NCI-H2171 treated with DMSO at 0.1 percent for 48 hours (cell line): ENCODE measurements at regions not wholly inside any gene's neighbourhood (a gene's known extent, or its start where the extent isn't known, plus 50 kb on each side); places are given as distances from the start of the nearest gene placed in this dataset.
"Not testable (repeated sequence)": the region's sequence is repeated elsewhere in the genome, so short reads cannot be mapped to it uniquely, and the experiment has no call there.

Experiments used
- DNase-seq: peaks from one replicate; lab custom pipeline; 2025; lab: John Stamatoyannopoulos, UW

- DNase-seq = no peak
These were observed 50.6 kb upstream of the COG2 start for GRCh38 chr1:230591678-230592077.

GRCh38 chr1:230589951-230590350, 52.3 kb upstream of the COG2 start:
- DNase-seq = peak; percentile 16

- DNase-seq = no peak
These were observed 53.9 kb upstream of the COG2 start for GRCh38 chr1:230588323-230588746.

DNA sequence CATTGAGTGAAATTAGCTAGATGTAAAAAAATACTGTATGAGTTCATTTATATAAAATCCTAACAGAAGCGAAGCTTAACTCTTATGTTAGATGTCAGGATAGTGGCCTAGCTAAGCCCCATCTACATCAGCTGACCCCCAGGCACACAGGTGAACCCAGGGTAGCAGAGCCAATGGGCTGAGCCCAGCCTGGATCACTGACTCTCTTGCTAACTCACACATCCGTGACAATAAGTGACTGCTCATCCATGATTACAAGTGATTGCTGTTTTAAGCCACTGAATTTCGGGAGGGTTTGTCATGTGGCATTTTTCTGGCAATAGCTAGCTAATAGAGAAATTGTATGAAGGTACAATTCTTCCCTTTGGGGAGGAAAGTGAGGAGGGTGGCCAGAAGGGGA, 55.2 kb upstream of the COG2 start:
- no peak for DNase-seq

GRCh38 chr1:230584660-230585059, 57.6 kb upstream of the COG2 start:
- DNase-seq = no peak

DNA sequence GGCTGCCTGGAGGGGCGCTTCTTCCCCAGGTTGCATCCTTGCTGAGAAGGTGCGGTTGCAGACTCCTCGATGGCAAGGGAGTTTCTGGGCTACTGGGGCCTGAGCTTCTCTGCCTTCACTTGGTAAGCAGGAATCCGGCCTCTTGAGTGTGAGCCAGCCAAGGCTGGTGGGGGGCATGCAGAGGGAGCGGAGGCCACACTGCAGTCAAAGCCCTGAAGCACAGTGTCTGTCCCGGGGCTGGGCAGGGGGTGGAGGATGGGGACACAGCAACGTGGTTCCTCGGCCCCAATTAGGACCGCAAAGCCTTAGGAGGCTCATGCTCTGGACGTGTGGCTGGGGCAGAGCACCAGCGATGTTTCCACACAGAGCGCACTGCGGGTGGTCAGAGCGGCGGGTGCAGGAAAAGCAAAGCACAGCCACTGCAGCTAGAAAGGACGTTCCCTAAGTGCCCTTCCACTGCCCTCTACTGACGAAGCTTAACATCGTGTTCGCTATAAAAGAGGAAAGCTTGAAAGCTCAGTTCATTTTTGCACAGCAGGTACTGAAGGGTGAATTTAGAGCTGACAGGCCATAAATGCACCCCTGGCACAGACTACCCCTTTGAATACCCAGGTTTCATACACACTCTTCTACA, 60.7 kb upstream of the COG2 start:
- peak; percentile 4 for DNase-seq

GRCh38 chr1:230578616-230579015, 63.7 kb upstream of the COG2 start:
- DNase-seq = no peak

- no peak for DNase-seq
These were observed 64.7 kb upstream of the COG2 start for GRCh38 chr1:230577537-230577936.

DNA sequence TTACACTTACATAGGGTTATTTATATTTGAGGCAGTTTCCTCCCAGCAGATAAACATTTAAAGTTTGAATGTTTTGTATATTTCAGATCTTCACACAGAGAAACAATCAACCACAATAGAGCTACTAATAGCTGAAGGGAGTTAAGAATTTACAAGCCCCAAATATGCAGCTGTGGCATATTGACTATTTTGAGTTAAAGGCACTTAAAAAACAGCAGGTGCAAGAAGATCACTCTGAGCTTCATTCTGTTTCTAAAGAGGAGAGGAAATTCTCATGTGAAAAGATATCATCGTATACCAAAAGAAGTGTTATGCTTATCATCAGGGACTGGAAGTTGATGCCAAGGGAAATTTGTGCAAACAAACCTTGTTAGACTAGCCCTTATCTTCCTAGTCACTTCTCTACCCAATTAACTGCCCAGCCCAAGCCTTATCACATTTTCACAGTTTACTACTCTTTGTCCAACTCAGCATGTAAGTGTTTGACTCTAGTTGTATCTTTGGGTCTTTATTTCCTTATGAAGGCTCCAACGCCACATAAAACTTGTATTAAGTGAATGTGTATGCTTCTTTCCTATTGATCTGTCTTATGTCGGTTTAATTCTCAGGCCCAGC, 66.3 kb upstream of the COG2 start:
- no peak for DNase-seq

DNA sequence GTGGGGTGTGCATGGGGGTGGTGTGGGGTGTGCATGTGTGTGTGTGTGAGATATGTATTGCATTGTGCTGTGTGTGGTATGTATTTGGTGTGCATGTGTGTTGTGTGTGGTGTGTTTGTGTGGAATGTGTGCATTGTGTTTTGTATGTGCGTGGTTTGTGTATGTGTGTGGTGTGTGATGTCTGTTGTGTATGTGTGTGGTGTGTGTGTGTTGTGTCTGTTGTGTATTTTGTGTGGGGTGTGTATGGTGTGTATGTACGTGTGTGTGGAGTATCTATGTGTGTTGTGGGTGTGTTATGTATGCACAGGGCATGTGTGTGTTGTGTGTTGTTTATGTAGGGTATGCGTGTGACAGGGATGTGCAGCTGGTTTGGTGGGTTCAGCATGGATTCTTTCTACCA, 67.8 kb upstream of the COG2 start:
- no peak for DNase-seq

DNA sequence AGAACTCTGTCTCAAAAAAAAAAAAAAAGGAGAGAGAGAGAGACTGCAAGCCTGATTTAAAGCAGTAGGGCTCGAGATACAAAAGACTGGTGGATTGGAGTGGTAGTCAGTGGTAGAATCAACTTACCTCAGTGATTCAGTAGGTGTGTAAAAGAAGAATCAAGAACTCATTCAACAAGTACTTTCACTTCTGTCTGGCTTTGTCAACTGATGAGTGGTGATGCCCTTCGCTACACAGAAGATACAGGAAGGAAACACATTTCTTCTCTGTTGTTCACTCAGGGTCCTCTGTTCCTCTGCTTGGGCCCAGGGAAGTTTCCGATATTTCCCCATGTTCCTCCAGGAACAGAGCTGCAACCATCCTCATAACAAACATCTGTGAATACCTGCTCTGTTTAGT, 68.6 kb upstream of the COG2 start:
- no peak for DNase-seq

DNA sequence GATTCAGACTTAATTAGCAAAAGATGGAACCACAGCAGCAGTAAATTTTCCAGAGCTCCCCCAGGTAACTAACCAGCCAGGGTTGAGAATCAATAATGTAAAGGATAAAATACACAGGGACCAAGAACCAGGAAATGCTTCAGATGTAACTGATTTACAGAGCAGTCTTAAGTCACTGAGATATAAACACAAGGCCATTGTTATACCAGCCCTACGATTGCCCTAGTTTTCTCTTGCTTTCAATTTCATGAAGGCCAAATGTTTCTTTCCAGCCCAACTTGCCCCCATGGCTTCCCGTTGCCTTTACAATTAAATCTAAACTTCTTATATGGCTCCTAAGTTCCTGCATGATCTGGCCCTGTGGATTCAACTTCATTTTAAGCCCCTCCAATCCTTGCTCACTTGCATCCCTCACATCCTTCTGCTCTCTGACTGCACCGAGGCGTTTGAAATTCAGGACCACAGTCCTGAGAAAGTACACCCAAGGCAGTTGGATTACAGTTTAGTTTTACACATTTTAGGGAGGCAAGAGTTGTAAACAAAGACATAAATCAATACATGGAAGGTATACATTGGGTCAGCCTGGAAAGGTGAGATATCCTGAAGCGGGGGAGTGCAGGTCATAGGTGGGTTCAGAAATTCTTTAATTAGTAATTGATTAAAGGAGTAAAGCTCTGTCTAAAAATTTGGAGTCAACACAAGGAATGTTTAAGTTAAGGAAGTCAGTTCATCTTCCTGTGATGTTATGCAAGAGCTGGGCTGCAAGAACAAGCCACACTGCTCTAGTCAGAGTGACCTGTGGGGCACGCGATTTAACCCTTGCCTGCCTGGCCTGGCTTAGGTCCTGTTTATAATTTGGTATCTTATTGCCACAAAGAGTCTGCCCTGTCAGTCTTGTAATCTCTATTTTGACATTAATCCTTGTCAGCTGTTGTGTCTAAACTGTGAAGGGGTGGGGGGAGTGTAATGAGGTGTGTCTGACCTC, 69.9 kb upstream of the COG2 start:
- DNase-seq = no peak

- peak; percentile 45 for DNase-seq
These were observed 71.4 kb upstream of the COG2 start for GRCh38 chr1:230570724-230571360.

- no peak for DNase-seq
These were observed 73.1 kb upstream of the COG2 start for GRCh38 chr1:230569201-230569600.

DNA sequence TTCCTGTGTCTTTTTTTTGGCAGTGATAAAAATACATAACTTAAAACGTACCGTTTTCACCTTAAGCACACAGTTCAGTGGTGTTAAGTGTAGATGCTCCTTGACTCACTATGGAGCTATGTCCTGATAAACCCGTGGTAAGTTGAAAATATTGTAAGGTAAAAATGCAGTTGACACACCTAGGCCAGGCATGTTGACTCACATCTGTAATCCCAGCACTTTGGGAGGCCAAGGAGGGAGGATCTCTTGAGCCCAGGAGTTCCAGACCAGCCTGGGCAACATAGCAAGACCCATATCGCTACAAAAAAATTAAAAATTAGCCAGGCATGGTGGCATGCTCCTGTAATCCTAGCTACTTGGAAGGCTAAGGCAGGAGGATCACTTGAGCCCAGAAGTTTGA, 73.6 kb upstream of the COG2 start:
- DNase-seq = no peak

DNA sequence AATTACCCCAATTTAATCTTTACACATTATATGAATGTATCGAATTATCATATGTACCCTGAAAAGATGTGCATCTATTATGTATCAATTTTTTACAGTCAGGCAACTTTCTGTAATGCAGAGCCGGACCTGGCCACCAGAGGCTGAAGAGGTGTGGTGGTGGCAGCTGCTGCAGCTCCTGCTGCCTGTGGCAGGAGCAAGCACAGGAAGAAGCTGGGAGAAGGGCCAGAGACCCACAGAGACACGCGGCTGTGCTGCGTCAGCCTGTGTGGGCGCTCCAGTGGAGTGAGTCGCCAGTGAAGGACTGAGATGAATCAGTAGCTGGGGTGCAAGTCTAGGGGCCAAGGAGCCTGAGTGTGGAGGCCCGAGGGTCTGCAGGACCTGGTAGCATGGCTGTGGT, 74.3 kb upstream of the COG2 start:
- DNase-seq = no peak

- no peak for DNase-seq
These were observed 75.1 kb upstream of the COG2 start for GRCh38 chr1:230567221-230567575.

- not testable (repeated sequence) for DNase-seq
These were observed 75.6 kb upstream of the COG2 start for GRCh38 chr1:230566532-230567220.

DNA sequence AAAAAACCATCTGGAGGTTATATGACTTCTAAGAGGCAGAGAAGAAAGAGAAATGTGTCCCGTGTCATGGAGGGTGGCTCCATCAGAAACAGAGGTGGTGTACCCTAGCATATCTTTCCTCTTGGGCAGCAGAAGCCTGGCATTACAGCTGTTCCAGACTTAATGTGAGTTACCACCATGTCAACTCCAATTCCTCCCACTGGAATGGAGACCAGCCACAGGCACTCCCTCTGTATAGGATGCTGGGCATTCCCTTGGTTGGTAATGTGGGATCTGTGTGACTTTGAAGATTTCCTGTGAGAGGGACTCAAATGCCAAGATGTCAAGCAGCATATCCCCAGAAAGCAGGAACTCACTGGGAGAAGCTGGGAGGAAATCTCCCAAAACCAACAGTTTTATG, 77.1 kb upstream of the COG2 start:
- no peak for DNase-seq

- DNase-seq = no peak
These were observed 78.7 kb upstream of the COG2 start for GRCh38 chr1:230563591-230563990.

- no peak for DNase-seq
These were observed 80.7 kb upstream of the COG2 start for GRCh38 chr1:230561570-230561969.

DNA sequence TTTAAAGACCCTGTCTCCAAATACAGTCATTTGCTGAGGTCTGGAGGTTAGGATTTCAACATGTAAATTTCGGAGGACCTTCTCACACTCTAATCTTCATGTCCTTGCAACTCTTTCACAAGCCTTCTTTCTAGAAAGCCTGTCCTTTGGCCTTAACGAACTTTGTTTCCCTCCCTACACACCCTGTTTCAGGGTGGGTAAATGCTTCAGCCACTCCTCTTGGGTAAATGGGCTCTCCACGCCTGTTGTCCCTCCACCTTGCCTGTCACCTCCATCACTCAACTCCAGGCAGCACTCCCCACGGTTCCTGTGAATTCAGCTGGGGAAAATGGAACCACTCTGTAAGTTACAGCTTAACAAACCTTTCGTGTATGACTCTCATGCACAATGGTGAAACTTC, 84.0 kb upstream of the COG2 start:
- DNase-seq = no peak
